Endodermal cell (in vitro differentiated cells): ENCODE measurements at regions not wholly inside any gene's neighbourhood (a gene's known extent, or its start where the extent isn't known, plus 50 kb on each side); places are given as distances from the start of the nearest gene placed in this dataset.

Experiments
- DNase-seq: peaks from one replicate; pipeline ENCODE4 v3.0.0-alpha.2; 2017
- H3K27ac ChIP-seq: 2 replicates; pipeline ENCODE4 v1.5.1; 2013; ENCODE audit warnings: mild to moderate bottlenecking, low read depth, low read length, moderate library complexity
- H3K27me3 ChIP-seq: 2 replicates; pipeline ENCODE4 v1.6.1; 2013; ENCODE audit warnings: mild to moderate bottlenecking, low read length, moderate library complexity; ENCODE audit not compliant: insufficient read depth, control insufficient read depth, poor library complexity, severe bottlenecking
- H3K36me3 ChIP-seq: 2 replicates; pipeline ENCODE4 v1.7.0; 2013; ENCODE audit warnings: mild to moderate bottlenecking, low read length, moderate library complexity; ENCODE audit not compliant: control insufficient read depth, insufficient read depth
- H3K4me1 ChIP-seq: one replicate; pipeline ENCODE4 v1.7.0; 2013; ENCODE audit warnings: low read length; ENCODE audit not compliant: control insufficient read depth, insufficient read depth
- H3K4me3 ChIP-seq: 2 replicates; pipeline ENCODE4 v1.5.1; 2013; ENCODE audit warnings: mild to moderate bottlenecking, low read length, moderate library complexity
- H3K9ac ChIP-seq: 2 replicates; pipeline ENCODE4 v1.6.1; 2013; ENCODE audit warnings: mild to moderate bottlenecking, low read length, moderate library complexity; ENCODE audit not compliant: poor library complexity, severe bottlenecking; ENCODE audit errors: extremely low read depth
- H3K9me3 ChIP-seq: 2 replicates; pipeline ENCODE4 v1.6.1; 2013; ENCODE audit warnings: mild to moderate bottlenecking, low read length, moderate library complexity; ENCODE audit not compliant: control insufficient read depth
- H3K27ac Mint-ChIP-seq: 2 replicates; pipeline ENCODE4 v1.8.0; 2020; ENCODE audit warnings: mixed read lengths
- H3K27me3 Mint-ChIP-seq: 2 replicates; pipeline ENCODE4 v1.8.0; 2021; ENCODE audit warnings: mild to moderate bottlenecking, mixed read lengths; ENCODE audit not compliant: insufficient read depth
- H3K36me3 Mint-ChIP-seq: 2 replicates; pipeline ENCODE4 v1.8.0; 2020; ENCODE audit warnings: low read depth, mixed read lengths
- H3K4me1 Mint-ChIP-seq: 2 replicates; pipeline ENCODE4 v1.8.0; 2020; ENCODE audit warnings: mixed read lengths
- H3K4me3 Mint-ChIP-seq: 2 replicates; pipeline ENCODE4 v1.8.0; 2020; ENCODE audit warnings: mild to moderate bottlenecking, moderate library complexity, mixed read lengths
- H3K9me3 Mint-ChIP-seq: 2 replicates; pipeline ENCODE4 v1.8.0; 2020; ENCODE audit warnings: mild to moderate bottlenecking, mixed read lengths
- CTCF ChIP-seq: fragments of 200-600 bp; sonication (generic); conservative IDR thresholded peaks from 2 replicates; pipeline ENCODE4 v1.5.0; 2021; ENCODE audit warnings: antibody characterized with exemption, mild to moderate bottlenecking
- WGBS, 2 experiments: methylation state at CpG; one replicate each; pipeline versions ENCODE4 v1.1.5 to v1.1.7; 2013; ENCODE audit warnings: missing lambda C conversion rate in 2 of 2, mixed read lengths in 1 of 2; ENCODE audit not compliant: insufficient coverage in 1 of 2, insufficient read length in 1 of 2; 5-methylcytosine and 5-hydroxymethylcytosine counted together

GRCh38 chr1:22318279-22318981 is 133.2 kb upstream of the ZBTB40 start:
- TF ChIP-seq CTCF: no peak
- Mint-ChIP-seq H3K4me1 (peaks cover 12% of the 10 kb centered on the region), H3K27ac (no peak overlapping the region), H3K9me3 (no peaks in the 10 kb centered on the region), H3K4me3 (no peak overlapping the region), H3K36me3 (no peaks in the 10 kb centered on the region), H3K27me3 (peaks cover 5% of the 10 kb centered on the region)
- Histone ChIP-seq H3K4me1 (no peaks in the 10 kb centered on the region), H3K9me3 (no peaks in the 10 kb centered on the region), H3K27me3 (no peaks in the 10 kb centered on the region), H3K36me3 (no peaks in the 10 kb centered on the region), H3K4me3 (no peak overlapping the region), H3K27ac (peak overlapping the region; percentile 83), H3K9ac (no peak overlapping the region)
- 56 to 61% methylated on average over 15 to 24 of the region's 24 CpGs for WGBS, 2 experiments
- peak; percentile 86 for DNase-seq

- Histone ChIP-seq H3K4me3 (no peak overlapping the region), H3K4me1 (no peaks in the 10 kb centered on the region), H3K27me3 (no peaks in the 10 kb centered on the region), H3K9me3 (no peaks in the 10 kb centered on the region), H3K36me3 (no peaks in the 10 kb centered on the region), H3K27ac (no peak overlapping the region), H3K9ac (no peak overlapping the region)
- Mint-ChIP-seq H3K27me3 (peaks cover 5% of the 10 kb centered on the region), H3K27ac (no peak overlapping the region), H3K4me1 (peaks cover 12% of the 10 kb centered on the region), H3K4me3 (no peak overlapping the region), H3K36me3 (no peaks in the 10 kb centered on the region), H3K9me3 (no peaks in the 10 kb centered on the region)
- TF ChIP-seq CTCF: no peak
- whole genome bisulfite sequencing, 2 experiments: 88 to 92% methylated on average over 3 to 5 of the region's 5 CpGs
- DNase-seq: no peak
These were observed 132.0 kb upstream of the ZBTB40 start for GRCh38 chr1:22319608-22320007.

- Mint-ChIP-seq H3K4me1 (peaks cover 13% of the 10 kb centered on the region), H3K36me3 (no peaks in the 10 kb centered on the region), H3K4me3 (no peak overlapping the region), H3K9me3 (no peaks in the 10 kb centered on the region), H3K27me3 (peaks cover 5% of the 10 kb centered on the region), H3K27ac (no peak overlapping the region)
- H3K4me3 ChIP-seq: no peak overlapping the region
- H3K36me3 ChIP-seq: no peaks in the 10 kb centered on the region
- H3K4me1 ChIP-seq: no peaks in the 10 kb centered on the region
- H3K27ac ChIP-seq: peak overlapping the region; percentile 50
- TF ChIP-seq CTCF: no peak
- no peaks in the 10 kb centered on the region for H3K9me3 ChIP-seq
- DNase-seq: no peak
- H3K27me3 ChIP-seq: no peaks in the 10 kb centered on the region
- H3K9ac ChIP-seq: no peak overlapping the region
- WGBS, 2 experiments: 64 to 71% methylated on average over 6 to 9 of the region's 9 CpGs
These were observed 130.9 kb upstream of the ZBTB40 start for GRCh38 chr1:22320587-22321344.
